ENCODE measurements at regions not wholly inside any gene's neighbourhood (a gene's known extent, or its start where the extent isn't known, plus 50 kb on each side); places are given as distances from the start of the nearest gene placed in this dataset.
"Not testable (repeated sequence)": the region's sequence is repeated elsewhere in the genome, so short reads cannot be mapped to it uniquely, and the experiment has no call there.

GRCh38 chr9:89670801-89671434 lies 66.1 kb downstream of the GADD45G start:
- no peak for DNase-seq (ENCODE audit: low read depth in 4 of 4, low spot score in 2 of 4)

GRCh38 chr9:89674667-89675057 lies 69.8 kb downstream of the GADD45G start:
- DNase-seq (ENCODE audit: low read depth in 4 of 4, low spot score in 2 of 4), result no peak

GRCh38 chr9:89675058-89675742 lies 70.4 kb downstream of the GADD45G start:
- no peak for DNase-seq (ENCODE audit: low read depth in 4 of 4, low spot score in 2 of 4)

- no peak for DNase-seq (ENCODE audit: low read depth in 4 of 4, low spot score in 2 of 4)
These were observed 71.5 kb downstream of the GADD45G start for GRCh38 chr9:89676281-89676680.

GRCh38 chr9:89677702-89678395 lies 73.0 kb downstream of the GADD45G start:
- no peak for DNase-seq (ENCODE audit: low read depth in 4 of 4, low spot score in 2 of 4)

- DNase-seq (ENCODE audit: low read depth in 4 of 4, low spot score in 2 of 4), result no peak
These were observed 73.7 kb downstream of the GADD45G start for GRCh38 chr9:89678396-89679015.

GRCh38 chr9:89679016-89679415 lies 74.2 kb downstream of the GADD45G start:
- no peak for DNase-seq (ENCODE audit: low read depth in 4 of 4, low spot score in 2 of 4)

- DNase-seq (ENCODE audit: low read depth in 4 of 4, low spot score in 2 of 4), result no peak
These were observed 74.8 kb downstream of the GADD45G start for GRCh38 chr9:89679581-89679980.

- DNase-seq (ENCODE audit: low read depth in 4 of 4, low spot score in 2 of 4), result no peak
These were observed 76.0 kb downstream of the GADD45G start for GRCh38 chr9:89680547-89681467.

GRCh38 chr9:89681468-89681859 lies 76.7 kb downstream of the GADD45G start:
- DNase-seq (ENCODE audit: low read depth in 4 of 4, low spot score in 2 of 4), result not testable (repeated sequence)

GRCh38 chr9:89683626-89684025 lies 78.8 kb downstream of the GADD45G start:
- no peak for DNase-seq (ENCODE audit: low read depth in 4 of 4, low spot score in 2 of 4)

- no peak for DNase-seq (ENCODE audit: low read depth in 4 of 4, low spot score in 2 of 4)
These were observed 79.4 kb downstream of the GADD45G start for GRCh38 chr9:89684218-89684617.

- no peak for DNase-seq (ENCODE audit: low read depth in 4 of 4, low spot score in 2 of 4)
These were observed 80.3 kb downstream of the GADD45G start for GRCh38 chr9:89684912-89685636.

- DNase-seq (ENCODE audit: low read depth in 4 of 4, low spot score in 2 of 4), result no peak
These were observed 80.9 kb downstream of the GADD45G start for GRCh38 chr9:89685698-89686097.

GRCh38 chr9:89686126-89686525 lies 81.3 kb downstream of the GADD45G start:
- DNase-seq (ENCODE audit: low read depth in 4 of 4, low spot score in 2 of 4), result no peak

- no peak for DNase-seq (ENCODE audit: low read depth in 4 of 4, low spot score in 2 of 4)
These were observed 81.8 kb downstream of the GADD45G start for GRCh38 chr9:89686621-89687020.

- no peak for DNase-seq (ENCODE audit: low read depth in 4 of 4, low spot score in 2 of 4)
These were observed 82.4 kb downstream of the GADD45G start for GRCh38 chr9:89687188-89687587.

- no peak for DNase-seq (ENCODE audit: low read depth in 4 of 4, low spot score in 2 of 4)
These were observed 83.0 kb downstream of the GADD45G start for GRCh38 chr9:89687848-89688247.

GRCh38 chr9:89689321-89689720 lies 84.5 kb downstream of the GADD45G start:
- DNase-seq (ENCODE audit: low read depth in 4 of 4, low spot score in 2 of 4), result not testable (repeated sequence)
